Adipocyte (in vitro differentiated cells): ENCODE measurements at regions not wholly inside any gene's neighbourhood (a gene's known extent, or its start where the extent isn't known, plus 50 kb on each side); places are given as distances from the start of the nearest gene placed in this dataset.
"Not testable (repeated sequence)": the region's sequence is repeated elsewhere in the genome, so short reads cannot be mapped to it uniquely, and the experiment has no call there.

Experiments
- DNase-seq: peaks from one replicate; pipeline ENCODE4 v3.0.0-alpha.2; 2015; ENCODE audit warnings: low read depth
- H3K27me3 ChIP-seq: replicated peaks from 2 replicates; pipeline ENCODE4 v1.7.0; 2013; ENCODE audit warnings: mild to moderate bottlenecking, low read length, moderate library complexity; ENCODE audit not compliant: control insufficient read depth, insufficient read depth
- H3K36me3 ChIP-seq: 2 replicates; pipeline ENCODE4 v1.7.0; 2013; ENCODE audit warnings: low read length, mild to moderate bottlenecking, moderate library complexity; ENCODE audit not compliant: control insufficient read depth, insufficient read depth, severe bottlenecking
- H3K4me1 ChIP-seq: 2 replicates; pipeline ENCODE4 v1.7.0; 2013; ENCODE audit warnings: mild to moderate bottlenecking, low read length, moderate library complexity; ENCODE audit not compliant: control insufficient read depth, insufficient read depth
- H3K4me3 ChIP-seq: 2 replicates; pipeline ENCODE4 v1.7.0; 2013; ENCODE audit warnings: mild to moderate bottlenecking, low read length, moderate library complexity
- H3K9ac ChIP-seq: 2 replicates; pipeline ENCODE4 v1.7.0; 2013; ENCODE audit warnings: mild to moderate bottlenecking, low read length, moderate library complexity
- H3K9me3 ChIP-seq: 2 replicates; pipeline ENCODE4 v1.7.0; 2013; ENCODE audit warnings: mild to moderate bottlenecking, low read length, moderate library complexity; ENCODE audit not compliant: control insufficient read depth

DNA sequence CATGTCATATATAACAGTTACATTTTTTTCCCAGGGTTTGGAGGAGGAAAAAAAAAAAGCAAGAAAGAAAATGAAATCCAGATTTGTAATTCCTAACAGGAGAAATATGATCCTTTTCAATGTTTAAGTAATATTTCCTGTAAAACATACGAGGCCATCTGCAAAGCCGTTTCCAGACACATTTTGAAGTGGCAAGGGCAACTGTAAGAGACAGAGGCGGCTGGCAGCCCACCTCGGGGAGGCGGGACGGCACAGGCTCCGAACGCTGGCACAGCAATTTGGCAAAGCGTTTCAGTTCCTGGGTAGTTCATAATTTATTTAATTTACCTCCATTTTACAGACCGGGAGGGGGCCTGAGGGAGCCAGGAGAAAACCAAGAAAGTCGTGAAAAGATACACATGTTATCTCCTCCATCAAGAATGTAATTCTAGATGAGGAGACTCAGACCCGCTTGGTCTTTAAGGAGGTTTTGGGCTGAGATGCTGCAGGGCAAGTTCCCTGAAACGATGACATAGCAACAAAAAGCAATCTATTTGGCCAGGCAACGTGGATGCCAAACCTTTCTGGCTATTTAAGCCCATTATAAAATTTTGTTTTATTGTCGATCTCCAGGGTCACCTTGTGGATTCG lies 448.5 kb upstream of the MKI67 start:
- Histone ChIP-seq H3K9me3 (no peaks in the 10 kb centered on the region), H3K36me3 (no peaks in the 10 kb centered on the region)

DNA sequence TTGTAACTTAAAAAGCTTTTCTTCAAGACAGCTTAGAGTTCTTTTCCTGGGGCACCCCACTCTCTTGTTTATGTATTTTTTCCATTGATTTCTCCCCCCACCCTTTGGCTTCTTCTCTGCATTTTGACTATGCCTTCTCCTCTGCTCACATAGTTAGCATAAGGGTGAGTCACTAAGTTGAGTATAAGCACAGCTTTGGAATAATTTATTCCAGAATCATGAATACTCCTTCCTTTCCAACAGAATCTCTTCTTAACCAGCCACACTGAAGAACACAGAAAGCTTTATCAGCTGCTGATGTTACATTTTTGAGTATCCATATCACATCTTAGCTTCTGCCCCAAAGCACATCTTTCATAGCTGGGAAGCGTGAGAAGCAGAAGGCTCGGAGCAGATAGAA lies 449.5 kb upstream of the MKI67 start:
- peaks cover 7% of the 10 kb centered on the region for H3K27me3 ChIP-seq
- no peaks in the 10 kb centered on the region for H3K36me3 ChIP-seq
- H3K9me3 ChIP-seq: no peaks in the 10 kb centered on the region
- H3K9ac ChIP-seq: no peak overlapping the region
- no peak for DNase-seq
- H3K4me3 ChIP-seq: no peak overlapping the region
- peaks cover 7% of the 10 kb centered on the region for H3K4me1 ChIP-seq

More for the DNA sequence above, 448.5 kb upstream of the MKI67 start:
- peak; percentile 1 for DNase-seq
- peaks cover 7% of the 10 kb centered on the region for H3K4me1 ChIP-seq
- no peak overlapping the region for H3K9ac ChIP-seq
- peaks cover 7% of the 10 kb centered on the region for H3K27me3 ChIP-seq
- peak overlapping the region; percentile 49 for H3K4me3 ChIP-seq

DNA sequence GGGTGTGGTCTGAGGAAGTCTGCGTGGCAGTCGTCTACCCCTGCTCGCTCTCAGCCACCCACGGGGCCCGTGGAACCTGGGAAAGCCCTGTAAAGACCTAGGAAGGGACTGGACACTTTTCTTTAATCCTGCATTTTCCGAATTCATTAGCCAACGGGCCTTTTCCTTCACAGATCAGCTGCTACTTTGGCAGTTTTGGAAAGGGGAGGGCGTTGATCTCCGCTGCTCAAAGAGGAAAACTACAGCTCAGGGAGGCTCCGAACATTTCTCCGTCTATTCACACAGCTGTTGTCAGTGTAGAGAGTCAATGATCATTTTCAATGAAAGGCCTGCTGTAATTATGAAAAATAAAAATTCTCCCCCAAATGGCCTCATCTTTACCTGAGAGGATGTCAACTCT lies 450.1 kb upstream of the MKI67 start:
- no peak for DNase-seq
- H3K4me3 ChIP-seq: no peak overlapping the region
- H3K9me3 ChIP-seq: no peaks in the 10 kb centered on the region
- no peak overlapping the region for H3K9ac ChIP-seq
- H3K36me3 ChIP-seq: no peaks in the 10 kb centered on the region
- peaks cover 7% of the 10 kb centered on the region for H3K4me1 ChIP-seq
- H3K27me3 ChIP-seq: peaks cover 4% of the 10 kb centered on the region

DNA sequence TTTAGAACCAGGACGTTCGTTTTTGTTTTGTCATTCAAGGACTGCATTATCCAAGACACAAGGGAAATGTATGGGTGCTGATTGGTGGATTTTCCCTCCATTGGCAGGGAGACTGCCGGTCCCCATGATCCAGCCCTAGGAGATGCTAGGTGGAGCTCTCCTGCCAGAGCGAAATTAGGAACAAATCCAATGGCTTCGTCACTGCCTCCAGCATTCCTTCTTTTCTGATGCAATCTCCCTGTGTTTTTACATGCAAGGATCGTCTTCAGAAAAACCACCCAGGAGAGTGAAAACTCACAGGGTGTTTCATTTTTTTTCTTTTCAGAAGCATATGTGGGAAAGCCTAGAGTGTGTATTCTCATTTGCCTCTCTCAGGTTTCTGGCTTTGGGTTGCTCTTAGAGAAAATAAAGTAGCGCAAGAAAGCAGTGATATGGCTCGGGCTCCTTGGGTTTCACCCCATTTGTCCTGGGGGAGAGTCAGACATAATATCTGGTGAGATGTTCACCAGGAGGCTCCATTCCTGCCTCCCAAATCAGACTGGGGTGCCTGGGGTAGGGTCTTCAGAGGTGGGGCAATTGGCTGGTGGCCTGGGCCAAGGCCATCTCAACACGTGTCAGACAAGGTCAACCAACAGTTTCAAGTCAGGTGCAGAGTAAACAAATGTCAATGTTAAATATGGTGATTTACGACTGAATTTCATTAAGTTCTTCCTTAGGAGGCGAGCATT lies 450.9 kb upstream of the MKI67 start:
- Histone ChIP-seq H3K9me3 (no peaks in the 10 kb centered on the region), H3K4me3 (no peak overlapping the region), H3K4me1 (peaks cover 7% of the 10 kb centered on the region), H3K36me3 (no peaks in the 10 kb centered on the region), H3K27me3 (peaks cover 1% of the 10 kb centered on the region), H3K9ac (peak overlapping the region; percentile 5)
- no peak for DNase-seq

DNA sequence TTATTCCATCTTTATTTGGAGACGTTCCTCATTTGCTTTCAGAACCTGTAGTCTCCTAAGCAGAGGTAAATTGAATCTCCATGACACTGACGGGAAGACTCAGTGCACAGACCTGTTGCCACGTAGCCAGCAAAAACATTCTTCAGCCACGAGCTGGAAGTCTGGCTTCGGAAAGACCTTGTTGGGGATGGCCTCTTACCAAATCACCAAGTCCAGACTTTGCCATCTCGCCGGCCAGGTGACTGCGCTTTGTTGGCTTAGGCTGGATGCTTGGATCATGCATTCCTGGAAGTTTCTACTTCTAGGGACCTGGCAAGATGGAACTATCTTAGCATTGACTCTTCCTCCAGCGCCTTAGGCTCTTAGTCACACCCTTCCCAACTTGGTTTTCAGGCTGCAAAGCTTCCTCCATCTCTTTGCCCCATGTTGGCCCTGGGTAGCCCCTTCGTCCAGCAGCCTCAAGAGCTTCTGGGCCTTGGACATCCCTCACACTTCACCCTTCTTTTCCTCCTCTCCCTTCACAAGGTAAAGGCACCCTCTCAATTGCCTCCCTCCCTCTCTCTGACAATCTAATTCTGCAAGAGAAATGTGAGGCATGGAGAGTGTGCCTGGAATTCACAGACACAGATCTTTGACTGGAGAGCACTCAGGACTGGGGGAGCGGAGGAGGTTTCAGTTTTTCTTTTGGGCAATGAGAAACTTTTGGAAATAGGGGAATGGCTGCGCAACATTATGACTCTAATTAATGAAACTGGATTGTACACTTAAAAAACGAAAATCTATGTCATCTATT lies 451.9 kb upstream of the MKI67 start:
- no peaks in the 10 kb centered on the region for H3K36me3 ChIP-seq
- no peak overlapping the region for H3K9ac ChIP-seq
- no peaks in the 10 kb centered on the region for H3K9me3 ChIP-seq
- H3K4me1 ChIP-seq: peaks cover 7% of the 10 kb centered on the region
- no peak overlapping the region for H3K4me3 ChIP-seq
- no peaks in the 10 kb centered on the region for H3K27me3 ChIP-seq
- no peak for DNase-seq

DNA sequence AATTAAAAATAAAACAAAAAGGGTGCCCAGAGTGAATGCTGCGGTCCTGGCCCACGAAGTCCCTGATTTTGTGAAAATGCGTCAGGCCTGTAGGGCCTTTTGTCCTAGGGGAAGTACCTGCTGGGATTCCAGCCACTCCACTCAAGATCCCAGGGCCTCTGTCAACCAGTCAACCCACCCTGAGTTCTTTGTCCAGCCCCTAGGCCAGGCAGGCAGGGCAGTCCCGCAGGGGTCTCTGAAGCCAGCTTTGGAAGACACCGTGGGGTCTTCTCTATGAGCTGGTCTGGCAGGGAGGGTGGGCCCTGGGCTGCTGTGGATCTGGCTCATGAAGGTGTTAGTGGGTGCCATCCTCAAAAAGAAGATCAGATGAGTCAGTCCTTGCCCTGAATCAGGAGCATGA lies 452.5 kb upstream of the MKI67 start:
- no peak overlapping the region for H3K4me3 ChIP-seq
- H3K36me3 ChIP-seq: no peaks in the 10 kb centered on the region
- DNase-seq: no peak
- no peak overlapping the region for H3K9ac ChIP-seq
- H3K27me3 ChIP-seq: no peaks in the 10 kb centered on the region
- H3K4me1 ChIP-seq: peaks cover 7% of the 10 kb centered on the region
- no peaks in the 10 kb centered on the region for H3K9me3 ChIP-seq

DNA sequence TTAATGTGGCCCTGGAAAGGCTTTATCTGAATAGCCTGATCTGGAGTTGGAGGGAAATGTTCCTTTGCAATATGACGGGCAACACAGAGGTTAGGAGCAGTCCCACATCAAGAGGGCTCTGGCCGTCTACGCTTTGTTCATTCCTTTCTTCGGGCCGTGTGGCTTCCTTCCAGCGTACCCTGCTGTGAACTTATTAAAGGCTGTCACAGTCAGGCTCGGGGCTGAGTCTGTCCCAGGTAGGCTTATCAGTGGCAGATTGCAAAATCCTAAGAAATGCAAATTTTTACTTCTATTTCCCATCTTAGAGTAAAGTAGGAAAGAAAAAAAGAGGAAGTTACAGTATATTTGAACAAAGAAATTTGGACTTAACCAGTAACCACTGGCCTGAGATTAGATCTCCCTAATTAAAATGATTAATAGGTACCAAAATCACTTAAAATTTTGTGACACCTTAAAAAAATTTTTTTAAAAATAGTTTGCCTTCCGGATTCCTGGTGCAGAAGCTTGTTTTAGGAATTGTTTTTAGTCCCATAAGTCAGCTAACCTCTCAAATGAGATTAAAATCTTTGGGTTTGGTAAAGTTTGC lies 453.1 kb upstream of the MKI67 start:
- Histone ChIP-seq H3K9me3 (no peaks in the 10 kb centered on the region), H3K4me1 (peaks cover 7% of the 10 kb centered on the region), H3K36me3 (no peaks in the 10 kb centered on the region), H3K9ac (no peak overlapping the region), H3K4me3 (no peak overlapping the region), H3K27me3 (no peaks in the 10 kb centered on the region)
- no peak for DNase-seq

DNA sequence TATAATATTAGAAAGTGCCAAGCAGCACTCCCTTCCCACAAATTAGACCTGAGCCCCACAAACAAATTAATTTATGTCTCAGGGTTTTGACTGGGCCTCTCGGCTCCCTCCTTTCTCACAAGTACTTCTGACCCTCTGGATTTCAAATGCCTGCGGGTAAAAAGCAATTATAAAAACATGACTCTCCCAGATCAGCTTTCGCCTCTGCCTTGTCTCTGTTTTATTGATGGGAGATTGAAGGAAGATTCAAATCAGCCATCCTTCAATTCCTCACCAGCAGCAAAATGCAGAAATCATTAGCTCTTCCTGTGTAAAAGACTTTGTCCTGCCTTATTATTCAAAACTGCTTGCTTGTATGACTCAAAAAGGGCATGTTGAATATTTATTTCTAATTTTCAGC lies 453.7 kb upstream of the MKI67 start:
- peaks cover 7% of the 10 kb centered on the region for H3K4me1 ChIP-seq
- H3K36me3 ChIP-seq: no peaks in the 10 kb centered on the region
- H3K9ac ChIP-seq: no peak overlapping the region
- H3K9me3 ChIP-seq: no peaks in the 10 kb centered on the region
- H3K27me3 ChIP-seq: no peaks in the 10 kb centered on the region
- no peak overlapping the region for H3K4me3 ChIP-seq
- DNase-seq: no peak

DNA sequence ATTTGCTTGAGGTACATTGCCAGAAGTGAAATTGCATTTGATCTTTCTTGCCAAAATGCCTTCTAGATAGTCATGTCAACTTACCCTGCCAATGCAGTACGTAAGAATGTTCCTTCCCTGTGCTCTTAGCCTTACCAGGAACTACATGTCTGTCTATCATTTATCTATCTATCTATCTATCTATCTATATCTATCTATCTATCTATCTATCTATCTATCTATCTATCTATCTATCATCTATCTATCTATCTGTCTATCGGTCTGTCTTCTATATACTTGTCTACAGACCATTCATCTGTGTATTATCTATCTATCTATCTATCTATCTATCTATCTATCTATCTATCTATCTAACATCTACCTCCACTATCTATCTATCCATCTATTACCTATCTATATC lies 456.9 kb upstream of the MKI67 start:
- DNase-seq, H3K9me3 ChIP-seq, H3K36me3 ChIP-seq, H3K4me1 ChIP-seq, H3K9ac ChIP-seq, H3K27me3 ChIP-seq, H3K4me3 ChIP-seq: not testable (repeated sequence)

DNA sequence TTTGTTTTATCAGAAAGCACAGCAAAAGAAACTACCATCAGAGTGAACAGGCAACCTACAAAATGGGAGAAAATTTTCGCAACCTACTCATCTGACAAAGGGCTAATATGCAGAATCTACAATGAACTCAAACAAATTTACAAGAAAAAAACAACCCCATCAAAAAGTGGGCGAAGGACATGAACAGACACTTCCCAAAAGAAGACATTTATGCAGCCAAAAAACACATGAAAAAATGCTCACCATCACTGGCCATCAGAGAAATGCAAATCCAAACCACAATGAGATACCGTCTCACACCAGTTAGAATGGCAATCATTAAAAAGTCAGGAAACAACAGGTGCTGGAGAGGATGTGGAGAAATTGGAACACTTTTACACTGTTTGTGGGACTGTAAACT lies 460.4 kb upstream of the MKI67 start:
- H3K4me3 ChIP-seq, H3K27me3 ChIP-seq, H3K9ac ChIP-seq, DNase-seq, H3K9me3 ChIP-seq, H3K4me1 ChIP-seq, H3K36me3 ChIP-seq: not testable (repeated sequence)

DNA sequence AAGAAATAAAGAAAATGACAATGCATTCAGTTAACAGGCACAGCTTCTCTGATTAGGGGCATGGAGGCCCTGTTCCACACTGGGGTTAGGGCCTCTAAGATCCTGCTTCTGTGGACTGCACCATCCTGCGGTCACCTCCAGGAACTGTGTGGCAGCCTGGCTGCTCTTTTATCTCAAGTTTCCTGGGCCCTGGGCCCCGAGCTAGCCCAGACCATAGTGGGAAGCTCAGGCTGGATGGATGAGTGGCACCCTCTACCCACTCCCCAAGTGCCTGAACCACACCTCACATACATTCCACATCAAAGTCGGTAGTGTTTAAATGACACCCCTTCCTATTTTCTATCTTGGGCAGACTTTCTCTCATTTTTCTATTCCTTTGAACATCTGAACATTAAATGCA lies 461.5 kb upstream of the MKI67 start:
- no peaks in the 10 kb centered on the region for H3K27me3 ChIP-seq
- no peak overlapping the region for H3K9ac ChIP-seq
- no peaks in the 10 kb centered on the region for H3K9me3 ChIP-seq
- no peak for DNase-seq
- H3K4me3 ChIP-seq: no peak overlapping the region
- H3K4me1 ChIP-seq: no peaks in the 10 kb centered on the region
- no peaks in the 10 kb centered on the region for H3K36me3 ChIP-seq
